ENCODE measurements at regions not wholly inside any gene's neighbourhood (a gene's known extent, or its start where the extent isn't known, plus 50 kb on each side); places are given as distances from the start of the nearest gene placed in this dataset.

GRCh38 chr5:8291641-8292040, 422.7 kb downstream of the MTRR start:
- intact Hi-C loops (cut with micrococcal nuclease; ENCODE audit: unreplicated experiment) (no loop called here), in situ Hi-C loops (cut with MboI) (no loop called here)
- H3K4me1 ChIP-seq (ENCODE audit: control insufficient read depth, insufficient read depth, low read length), result no peaks in the 10 kb centered on the region
- ATAC-seq (no peak), FAIRE-seq (no peak), DNase-seq (ENCODE audit: low read depth, low spot score) (no peak)
- no peak for TF ChIP-seq MYB (IDR thresholded peaks at IDR 0.05; ENCODE audit: borderline replicate concordance, low read depth, low read length)
- no peak for TF ChIP-seq MEF2B (IDR thresholded peaks at IDR 0.05; ENCODE audit: partially characterized antibody, poor library complexity, severe bottlenecking)
- TF ChIP-seq CHD2 (IDR thresholded peaks at IDR 0.05; ENCODE audit: borderline replicate concordance, low read depth, low read length), result no peak
- TF ChIP-seq MXI1 (IDR thresholded peaks at IDR 0.05; ENCODE audit: low read depth, low read length), result no peak
- no peak overlapping the region for H2AFZ ChIP-seq (ENCODE audit: control insufficient read depth, low read depth, low read length)
- POLR2A ChIA-PET, result no interaction called here
- RAD21 ChIA-PET (ENCODE audit: unreplicated experiment), result no interaction called here
- H4K20me1 ChIP-seq (ENCODE audit: control insufficient read depth, insufficient read depth), result no peaks in the 10 kb centered on the region
- 0% methylated on average over 2 of the region's 2 CpGs for WGBS (ENCODE audit: insufficient coverage, insufficient replicate concordance, low lambda C conversion rate, missing lambda C conversion rate)
- SMC1A ChIA-PET (ENCODE audit: uncharacterized antibody, unreplicated experiment), result no interaction called here
- no peaks in the 10 kb centered on the region for H3K27me3 ChIP-seq (replicated peaks in 1 of 2; ENCODE audit: control insufficient read depth in 2 of 2, insufficient read depth in 2 of 2, low read length in 1 of 2)
- H3K36me3 ChIP-seq (ENCODE audit: control insufficient read depth in 2 of 2, insufficient read depth in 2 of 2, low read length in 1 of 2), result no peaks in the 10 kb centered on the region
- H3K79me2 ChIP-seq (ENCODE audit: control insufficient read depth, insufficient read depth, low read length), result no peaks in the 10 kb centered on the region
- H3K9me3 ChIP-seq (replicated peaks; ENCODE audit: control insufficient read depth, insufficient read depth, low read length), result no peaks in the 10 kb centered on the region
- H3K27ac ChIP-seq (ENCODE audit: control insufficient read depth, insufficient read depth), result no peak overlapping the region
- H3K4me3 ChIP-seq, result no peak overlapping the region
- H3K4me2 ChIP-seq (ENCODE audit: control insufficient read depth, insufficient read depth), result no peak overlapping the region
- H3K9ac ChIP-seq (ENCODE audit: control insufficient read depth, insufficient read depth, low read length), result no peak overlapping the region
- CTCF ChIA-PET, result no interaction called here
- BruUV-seq (replicated peaks), result no TSS peak

- no TSS peak for BruUV-seq (replicated peaks)
- intact Hi-C loops (cut with micrococcal nuclease; ENCODE audit: unreplicated experiment) (no loop called here), in situ Hi-C loops (cut with MboI) (no loop called here)
- ChIA-PET POLR2A (no interaction called here), SMC1A (ENCODE audit: uncharacterized antibody, unreplicated experiment) (no interaction called here), RAD21 (ENCODE audit: unreplicated experiment) (no interaction called here), CTCF (no interaction called here)
- Histone ChIP-seq H3K9ac (ENCODE audit: control insufficient read depth, insufficient read depth, low read length) (no peak overlapping the region), H3K9me3 (replicated peaks; ENCODE audit: control insufficient read depth, insufficient read depth, low read length) (no peaks in the 10 kb centered on the region), H3K27me3 (replicated peaks in 1 of 2; ENCODE audit: control insufficient read depth in 2 of 2, insufficient read depth in 2 of 2, low read length in 1 of 2) (no peaks in the 10 kb centered on the region), H3K79me2 (ENCODE audit: control insufficient read depth, insufficient read depth, low read length) (no peaks in the 10 kb centered on the region), H3K4me3 (no peak overlapping the region), H3K4me1 (ENCODE audit: control insufficient read depth, insufficient read depth, low read length) (no peaks in the 10 kb centered on the region), H2AFZ (ENCODE audit: control insufficient read depth, low read depth, low read length) (no peak overlapping the region), H3K27ac (ENCODE audit: control insufficient read depth, insufficient read depth) (no peak overlapping the region), H4K20me1 (ENCODE audit: control insufficient read depth, insufficient read depth) (no peaks in the 10 kb centered on the region), H3K4me2 (ENCODE audit: control insufficient read depth, insufficient read depth) (no peak overlapping the region), H3K36me3 (ENCODE audit: control insufficient read depth in 2 of 2, insufficient read depth in 2 of 2, low read length in 1 of 2) (no peaks in the 10 kb centered on the region)
- no peak for TF ChIP-seq E4F1 (IDR thresholded peaks at IDR 0.05; ENCODE audit: borderline replicate concordance, partially characterized antibody)
- TF ChIP-seq SP1 (IDR thresholded peaks at IDR 0.05; ENCODE audit: low read depth, low read length), result no peak
- TF ChIP-seq CHD1 (IDR thresholded peaks at IDR 0.05; ENCODE audit: low read depth, low read length), result no peak
- no peak for TF ChIP-seq DPF2 (IDR thresholded peaks at IDR 0.05)
- TF ChIP-seq TCF7 (IDR thresholded peaks at IDR 0.05; ENCODE audit: borderline replicate concordance), result no peak
- no peak for TF ChIP-seq PML (IDR thresholded peaks at IDR 0.05; ENCODE audit: low read length)
- TF ChIP-seq ZSCAN29 (IDR thresholded peaks at IDR 0.05), result no peak
- no peak for TF ChIP-seq MEF2A (IDR thresholded peaks at IDR 0.05; ENCODE audit: insufficient read depth, low read depth, low read length)
- ATAC-seq, result no peak
- 0% methylated on average over 1 of the region's 1 CpG for WGBS (ENCODE audit: insufficient coverage, insufficient replicate concordance, low lambda C conversion rate, missing lambda C conversion rate)
- DNase-seq (ENCODE audit: low read depth, low spot score), result no peak
- no peak for FAIRE-seq
These were observed 426.2 kb downstream of the MTRR start for GRCh38 chr5:8295141-8295540.

All from GM12878 (cell line).